ENCODE measurements at regions not wholly inside any gene's neighbourhood (a gene's known extent, or its start where the extent isn't known, plus 50 kb on each side); places are given as distances from the start of the nearest gene placed in this dataset.
"Not testable (repeated sequence)": the region's sequence is repeated elsewhere in the genome, so short reads cannot be mapped to it uniquely, and the experiment has no call there.

DNA sequence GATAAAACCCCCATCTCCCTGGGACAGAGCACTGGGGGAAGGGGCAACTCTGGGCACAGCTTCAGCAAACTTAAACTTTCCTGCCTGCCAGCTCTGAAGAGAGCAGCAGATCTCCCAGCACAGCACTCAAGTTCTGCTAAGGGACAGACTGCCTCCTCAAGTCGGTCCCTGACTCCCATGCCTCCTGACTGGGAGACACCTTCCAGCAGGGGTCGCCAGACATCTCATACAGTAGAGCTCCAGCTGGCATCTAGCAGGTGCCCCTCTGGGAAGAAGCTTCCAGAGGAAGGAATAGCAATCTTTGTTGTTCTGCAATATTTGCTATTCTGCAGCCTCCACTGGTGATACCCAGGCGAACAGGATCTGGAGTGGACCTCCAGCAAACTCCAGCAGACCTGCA, 194.7 kb downstream of the RFPL4B start:
- TF ChIP-seq, protein P1, sequence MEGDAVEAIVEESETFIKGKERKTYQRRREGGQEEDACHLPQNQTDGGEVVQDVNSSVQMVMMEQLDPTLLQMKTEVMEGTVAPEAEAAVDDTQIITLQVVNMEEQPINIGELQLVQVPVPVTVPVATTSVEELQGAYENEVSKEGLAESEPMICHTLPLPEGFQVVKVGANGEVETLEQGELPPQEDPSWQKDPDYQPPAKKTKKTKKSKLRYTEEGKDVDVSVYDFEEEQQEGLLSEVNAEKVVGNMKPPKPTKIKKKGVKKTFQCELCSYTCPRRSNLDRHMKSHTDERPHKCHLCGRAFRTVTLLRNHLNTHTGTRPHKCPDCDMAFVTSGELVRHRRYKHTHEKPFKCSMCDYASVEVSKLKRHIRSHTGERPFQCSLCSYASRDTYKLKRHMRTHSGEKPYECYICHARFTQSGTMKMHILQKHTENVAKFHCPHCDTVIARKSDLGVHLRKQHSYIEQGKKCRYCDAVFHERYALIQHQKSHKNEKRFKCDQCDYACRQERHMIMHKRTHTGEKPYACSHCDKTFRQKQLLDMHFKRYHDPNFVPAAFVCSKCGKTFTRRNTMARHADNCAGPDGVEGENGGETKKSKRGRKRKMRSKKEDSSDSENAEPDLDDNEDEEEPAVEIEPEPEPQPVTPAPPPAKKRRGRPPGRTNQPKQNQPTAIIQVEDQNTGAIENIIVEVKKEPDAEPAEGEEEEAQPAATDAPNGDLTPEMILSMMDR (IDR thresholded peaks at IDR 0.05): peak; percentile 26; the same call in 1 of the 2 replicates
- TF ChIP-seq POLR2AphosphoS5 (IDR thresholded peaks at IDR 0.05; ENCODE audit: low read depth, low read length): not testable (repeated sequence)
